H4 (cell line): ENCODE measurements at regions not wholly inside any gene's neighbourhood (a gene's known extent, or its start where the extent isn't known, plus 50 kb on each side); places are given as distances from the start of the nearest gene placed in this dataset.
A peak's percentile ranks its signal among the peaks of the same experiment; 100 is the strongest.
"Not testable (repeated sequence)": the region's sequence is repeated elsewhere in the genome, so short reads cannot be mapped to it uniquely, and the experiment has no call there.

Experiments
- DNase-seq: peaks from one replicate; pipeline ENCODE4 v3.0.0-alpha.2; 2015; ENCODE audit warnings: low spot score

DNA sequence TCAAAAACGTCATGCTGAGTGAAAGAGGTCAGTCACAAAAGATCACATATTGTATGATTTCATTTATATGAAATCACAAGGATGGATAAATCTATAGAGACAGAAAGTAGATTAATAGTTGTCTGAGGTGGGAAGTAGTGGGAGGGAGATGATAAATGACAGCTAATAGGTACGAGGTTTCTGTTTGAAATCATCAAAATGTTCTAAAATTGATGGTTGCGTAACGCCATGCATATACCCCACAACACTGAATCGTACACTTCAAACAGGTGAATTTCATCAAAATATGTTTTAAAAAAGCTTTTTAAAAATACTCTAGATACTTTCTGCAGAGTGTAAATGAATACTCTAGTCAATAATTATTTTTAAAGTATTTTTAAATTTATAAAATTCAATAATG lies 303.0 kb upstream of the STAC start:
- DNase-seq, result no peak

- DNase-seq, result not testable (repeated sequence)
Observed at GRCh38 chr3:36082958-36083357, 297.3 kb upstream of the STAC start.

DNA sequence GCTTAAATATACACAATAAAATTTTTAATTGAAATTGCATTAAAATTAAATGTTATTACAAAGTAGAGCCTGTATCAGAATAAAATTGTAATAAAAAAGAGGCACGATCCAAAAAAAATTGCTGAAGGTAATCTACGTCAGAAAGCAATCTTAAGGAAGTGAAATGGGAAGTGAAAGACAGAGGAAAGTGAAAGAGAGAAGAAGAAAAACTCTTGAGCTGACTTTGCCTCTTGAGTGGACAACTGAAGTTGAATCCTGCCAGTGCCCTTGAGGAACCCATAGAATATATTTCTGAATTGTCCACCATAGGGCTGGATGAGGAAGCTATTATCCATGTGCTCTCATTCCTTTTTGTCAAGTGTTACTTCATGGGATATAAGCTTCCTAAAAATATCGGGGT lies 285.1 kb upstream of the STAC start:
- DNase-seq, result no peak

GRCh38 chr3:36097209-36097608 lies 283.1 kb upstream of the STAC start:
- no peak for DNase-seq

GRCh38 chr3:36114353-36114752 lies 266.0 kb upstream of the STAC start:
- no peak for DNase-seq

- peak; percentile 2 for DNase-seq
Observed at GRCh38 chr3:36124118-36124796, 256.0 kb upstream of the STAC start.

GRCh38 chr3:36132214-36132613 lies 248.1 kb upstream of the STAC start:
- no peak for DNase-seq

GRCh38 chr3:36135863-36136262 lies 244.4 kb upstream of the STAC start:
- DNase-seq, result no peak

DNA sequence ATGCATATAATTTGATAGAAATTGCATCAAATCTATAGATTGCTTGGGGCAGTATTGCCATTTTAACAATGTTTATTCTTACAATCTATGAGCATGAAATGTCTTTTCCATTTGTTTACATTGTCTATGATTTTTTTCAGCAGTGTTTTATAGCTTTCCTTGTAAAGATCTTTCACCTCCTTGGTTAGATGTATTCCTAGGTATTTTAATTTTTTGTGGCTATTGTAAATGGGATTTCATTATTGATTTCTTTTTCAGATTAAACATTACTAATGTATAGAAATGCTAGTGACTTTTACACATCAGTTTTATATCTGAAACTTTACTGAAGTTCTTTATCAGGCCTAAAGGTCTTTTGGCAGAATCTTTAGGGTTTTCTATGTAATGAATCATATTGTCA lies 237.6 kb upstream of the STAC start:
- no peak for DNase-seq

- DNase-seq, result no peak
Observed at GRCh38 chr3:36146404-36146803, 233.9 kb upstream of the STAC start.

DNA sequence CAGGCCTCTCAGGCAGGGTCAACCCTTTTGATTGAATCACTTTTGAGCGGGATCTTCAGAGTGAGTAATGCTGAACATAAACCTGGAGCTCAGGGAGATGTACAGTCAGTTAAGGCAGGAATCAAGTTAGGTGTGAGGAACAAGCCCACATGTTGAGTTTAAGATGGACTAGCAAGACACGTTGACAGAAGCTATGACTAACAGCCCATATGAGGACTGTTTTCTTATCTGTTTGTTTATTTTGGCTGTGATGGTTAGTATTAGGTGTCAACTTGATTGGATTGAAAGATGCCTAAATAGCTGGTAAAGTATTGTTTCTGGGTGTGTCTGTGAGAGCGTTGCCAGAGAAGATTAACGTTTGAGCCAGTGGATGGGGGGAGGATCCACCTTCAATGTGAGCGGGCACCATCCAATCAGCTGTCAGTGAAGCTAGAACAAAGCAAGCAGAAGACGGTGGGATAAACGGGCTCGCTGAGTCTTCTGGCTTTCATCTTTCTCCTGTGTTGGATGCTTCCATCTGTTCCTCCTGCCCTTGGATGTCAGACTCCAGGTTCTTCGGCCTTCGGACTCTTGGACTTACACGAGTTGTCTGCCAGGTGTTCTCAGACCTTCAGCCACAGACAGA lies 232.3 kb upstream of the STAC start:
- no peak for DNase-seq

DNA sequence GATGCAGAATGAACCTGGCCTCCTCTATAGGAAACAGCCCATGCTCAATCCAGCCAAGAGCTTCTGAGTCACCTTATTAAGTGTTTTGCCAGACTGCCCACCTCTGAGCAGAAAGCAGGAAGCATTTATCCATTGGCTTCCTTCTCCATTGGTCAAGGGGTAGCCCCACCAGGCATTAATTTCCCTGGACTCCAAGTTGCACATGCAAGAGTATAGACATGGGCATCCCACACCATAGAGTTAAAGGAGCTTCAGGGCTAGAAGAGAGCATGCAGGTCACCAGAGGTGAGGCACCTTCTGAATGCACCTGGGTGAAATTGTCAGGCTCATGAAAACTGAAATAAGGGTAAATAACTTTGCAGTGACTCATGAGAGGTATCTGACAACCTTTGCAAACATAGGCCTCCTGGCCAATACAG lies 230.8 kb upstream of the STAC start:
- no peak for DNase-seq

- no peak for DNase-seq
Observed at GRCh38 chr3:36155515-36155914, 224.8 kb upstream of the STAC start.

DNA sequence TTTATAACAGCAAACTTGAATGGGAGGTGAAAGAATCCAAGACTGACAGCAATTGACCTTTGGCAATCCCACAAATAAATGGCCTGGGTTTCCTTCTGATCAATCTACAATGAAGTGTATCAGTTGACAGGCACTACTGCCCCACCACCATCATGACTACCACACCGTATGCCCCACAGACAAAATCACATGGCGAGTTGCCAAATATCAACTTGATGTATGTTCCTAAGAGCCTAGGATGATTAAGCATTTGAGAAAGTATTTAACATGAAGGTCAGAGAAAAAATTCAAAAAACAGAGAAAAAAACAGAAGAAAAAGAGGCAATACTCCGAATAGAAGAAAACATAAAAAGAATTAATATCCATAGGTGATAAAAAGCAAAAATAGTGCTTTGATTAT lies 215.9 kb upstream of the STAC start:
- DNase-seq, result no peak

DNA sequence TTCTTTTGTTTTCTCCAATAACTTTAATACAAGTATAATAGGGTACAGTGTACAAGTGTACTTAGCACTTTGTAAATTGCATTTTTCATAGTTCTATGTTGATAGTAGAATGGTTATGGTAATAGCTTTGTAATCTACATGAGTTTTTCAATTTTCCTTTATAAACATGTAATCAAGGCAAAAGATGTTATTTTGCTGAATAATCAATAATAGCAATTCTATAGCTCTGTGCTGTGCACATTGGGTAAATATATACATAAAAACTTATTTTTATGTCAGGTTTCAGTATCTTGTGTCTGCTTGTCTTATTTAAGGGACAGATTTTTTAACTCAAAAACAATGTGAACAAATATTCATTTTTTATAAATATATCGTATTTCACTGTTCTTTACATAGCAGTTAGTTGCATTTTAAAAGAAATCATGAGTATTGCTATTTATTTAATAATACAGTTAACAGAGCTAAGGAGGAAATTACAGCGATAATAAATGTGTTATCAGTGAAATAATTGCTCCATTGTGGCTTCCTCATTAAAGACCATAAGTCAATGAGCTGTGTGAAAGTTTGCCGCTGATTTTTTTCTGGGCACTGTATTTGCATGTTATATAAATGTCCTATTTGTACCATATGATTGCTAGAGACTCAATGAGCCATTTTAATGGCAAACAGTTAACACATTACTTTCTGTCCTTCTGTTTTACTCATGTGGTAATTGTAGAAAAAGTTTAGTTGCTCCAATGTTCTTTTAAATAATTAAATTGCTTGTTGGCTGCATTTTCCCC lies 214.6 kb upstream of the STAC start:
- DNase-seq, result no peak

DNA sequence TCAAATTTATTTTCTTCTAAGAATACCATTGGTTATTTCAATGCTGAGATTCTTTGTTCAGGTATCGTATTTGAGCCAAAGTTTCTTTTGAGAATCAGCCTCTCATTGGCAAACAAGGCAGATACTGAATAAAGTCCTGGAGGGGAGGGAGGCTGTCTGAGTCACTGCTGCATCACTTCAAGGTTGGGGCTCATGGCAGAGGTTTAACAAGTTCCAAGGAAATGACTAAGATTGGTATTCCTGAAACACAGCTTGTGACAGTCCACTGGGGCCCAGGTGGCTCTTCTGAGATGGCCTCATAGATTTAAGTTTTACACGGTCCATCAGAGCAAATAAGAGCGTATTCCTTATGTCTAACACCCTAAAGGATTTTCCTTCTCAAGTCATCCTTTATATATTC lies 213.8 kb upstream of the STAC start:
- peak; percentile 7 for DNase-seq

- DNase-seq, result no peak
Observed at GRCh38 chr3:36172699-36173098, 207.6 kb upstream of the STAC start.

GRCh38 chr3:36175113-36175812 lies 205.0 kb upstream of the STAC start:
- no peak for DNase-seq

- DNase-seq, result no peak
Observed at GRCh38 chr3:36175916-36176461, 204.3 kb upstream of the STAC start.

GRCh38 chr3:36178018-36178417 lies 202.3 kb upstream of the STAC start:
- DNase-seq, result no peak

DNA sequence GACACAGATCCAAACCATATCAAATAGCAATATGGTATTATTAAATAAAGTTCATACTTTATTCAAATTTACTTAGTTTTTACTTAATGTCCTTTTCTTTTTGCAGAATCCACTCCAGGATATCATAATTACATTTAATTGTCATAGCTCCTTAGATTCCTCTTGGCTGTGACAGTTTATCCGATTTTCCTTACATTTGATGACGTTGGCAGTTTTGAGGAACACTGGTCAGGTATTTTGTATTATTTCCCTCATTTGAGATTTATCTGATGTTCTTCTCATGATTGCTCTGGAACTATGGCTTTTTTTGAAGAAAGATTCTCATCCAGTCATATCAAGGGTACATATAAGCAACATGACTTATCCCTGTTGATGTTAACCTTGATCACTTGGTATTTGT lies 198.3 kb upstream of the STAC start:
- DNase-seq, result no peak

- DNase-seq, result not testable (repeated sequence)
Observed at GRCh38 chr3:36187197-36187596, 193.1 kb upstream of the STAC start.
